ENCODE measurements at regions not wholly inside any gene's neighbourhood (a gene's known extent, or its start where the extent isn't known, plus 50 kb on each side); places are given as distances from the start of the nearest gene placed in this dataset.

GRCh38 chr5:157915638-157916037 lies 56.7 kb upstream of the CLINT1 start:
- no CpG with 5 or more reads among the region's 4 CpGs for WGBS (ENCODE audit: insufficient coverage, insufficient read length)

GRCh38 chr5:157914151-157914788 lies 55.3 kb upstream of the CLINT1 start:
- Histone ChIP-seq H3K4me1 (ENCODE audit: control insufficient read depth, insufficient read depth, low read length) (no peaks in the 10 kb centered on the region), H3K9me3 (ENCODE audit: control insufficient read depth, insufficient read depth, low read length) (no peaks in the 10 kb centered on the region), H3K27ac (ENCODE audit: low read length) (no peak overlapping the region), H3K4me3 (ENCODE audit: low read length) (no peak overlapping the region), H3K27me3 (ENCODE audit: control insufficient read depth, insufficient read depth, low read length) (no peaks in the 10 kb centered on the region), H3K36me3 (ENCODE audit: control insufficient read depth, insufficient read depth, low read length) (no peaks in the 10 kb centered on the region)
- WGBS (ENCODE audit: insufficient coverage, insufficient read length) = no CpG with 5 or more reads among the region's 7 CpGs
- DNase-seq (ENCODE audit: low read depth, low spot score) = no peak

More at GRCh38 chr5:157915638-157916037, 56.7 kb upstream of the CLINT1 start:
- Histone ChIP-seq H3K4me1 (ENCODE audit: control insufficient read depth, insufficient read depth, low read length) (no peaks in the 10 kb centered on the region), H3K9me3 (ENCODE audit: control insufficient read depth, insufficient read depth, low read length) (no peaks in the 10 kb centered on the region), H3K36me3 (ENCODE audit: control insufficient read depth, insufficient read depth, low read length) (no peaks in the 10 kb centered on the region), H3K27ac (ENCODE audit: low read length) (no peak overlapping the region), H3K27me3 (ENCODE audit: control insufficient read depth, insufficient read depth, low read length) (no peaks in the 10 kb centered on the region), H3K4me3 (ENCODE audit: low read length) (no peak overlapping the region)
- DNase-seq (ENCODE audit: low read depth, low spot score) = no peak

DNA sequence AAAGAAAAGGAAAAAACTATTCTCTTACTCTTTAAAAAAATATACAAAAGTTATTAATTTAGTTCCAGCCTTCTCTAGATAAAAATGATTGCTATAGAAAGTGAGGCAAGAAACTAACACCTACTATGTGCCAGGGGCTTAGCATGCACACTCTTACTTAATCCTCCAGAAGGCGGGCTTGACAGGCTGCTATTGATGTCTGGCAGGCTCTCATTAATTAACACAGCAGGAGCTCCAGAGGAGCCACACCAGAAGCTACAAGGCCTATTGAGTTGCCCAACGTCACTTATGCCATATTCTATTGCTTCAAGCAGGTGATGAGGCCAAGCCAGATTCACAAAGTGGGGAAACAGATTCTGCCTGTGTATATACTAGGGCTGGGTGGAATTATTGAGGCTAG lies 54.6 kb upstream of the CLINT1 start:
- Histone ChIP-seq H3K27me3 (ENCODE audit: control insufficient read depth, insufficient read depth, low read length) (no peaks in the 10 kb centered on the region), H3K4me1 (ENCODE audit: control insufficient read depth, insufficient read depth, low read length) (no peaks in the 10 kb centered on the region), H3K36me3 (ENCODE audit: control insufficient read depth, insufficient read depth, low read length) (no peaks in the 10 kb centered on the region), H3K9me3 (ENCODE audit: control insufficient read depth, insufficient read depth, low read length) (no peaks in the 10 kb centered on the region), H3K4me3 (ENCODE audit: low read length) (no peak overlapping the region), H3K27ac (ENCODE audit: low read length) (no peak overlapping the region)
- no peak for DNase-seq (ENCODE audit: low read depth, low spot score)
- no CpG with 5 or more reads among the region's 2 CpGs for WGBS (ENCODE audit: insufficient coverage, insufficient read length)

DNA sequence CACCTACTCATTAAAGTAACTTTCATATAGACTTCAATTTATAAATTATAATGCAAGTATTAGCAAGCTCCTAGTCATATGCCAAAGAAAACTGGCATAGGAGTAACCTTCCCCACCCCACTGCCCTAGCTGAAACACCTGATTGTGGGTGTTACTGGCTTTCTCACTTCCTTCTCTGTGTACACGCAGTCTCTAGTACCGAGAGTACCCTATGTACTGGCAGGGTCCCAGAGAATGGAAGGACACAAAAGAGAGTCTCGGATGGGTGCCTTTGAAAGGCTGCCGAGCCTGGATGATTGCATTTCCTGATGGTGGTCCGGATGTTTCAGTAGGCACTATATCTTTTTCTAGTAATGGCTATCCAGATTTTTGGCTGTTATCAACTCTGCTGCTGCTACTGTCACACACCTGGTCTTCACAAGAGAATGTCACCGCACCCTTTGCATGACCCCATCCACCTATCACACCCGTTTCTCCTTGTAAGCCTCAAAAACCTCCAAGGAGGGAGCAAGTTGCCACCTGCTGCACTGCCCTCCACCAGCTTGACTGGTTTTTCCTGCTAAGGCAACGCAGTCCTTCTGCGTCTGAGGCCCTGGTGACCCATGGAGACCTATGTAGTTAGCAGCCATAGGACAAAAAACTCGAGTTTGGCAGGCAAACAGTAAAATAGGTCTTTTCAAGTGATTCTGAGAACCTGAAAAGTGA lies 53.8 kb upstream of the CLINT1 start:
- no peak for DNase-seq (ENCODE audit: low read depth, low spot score)
- WGBS (ENCODE audit: insufficient coverage, insufficient read length) = no CpG with 5 or more reads among the region's 10 CpGs
- Histone ChIP-seq H3K9me3 (ENCODE audit: control insufficient read depth, insufficient read depth, low read length) (no peaks in the 10 kb centered on the region), H3K27me3 (ENCODE audit: control insufficient read depth, insufficient read depth, low read length) (no peaks in the 10 kb centered on the region), H3K4me3 (ENCODE audit: low read length) (no peak overlapping the region), H3K36me3 (ENCODE audit: control insufficient read depth, insufficient read depth, low read length) (no peaks in the 10 kb centered on the region), H3K4me1 (ENCODE audit: control insufficient read depth, insufficient read depth, low read length) (no peaks in the 10 kb centered on the region), H3K27ac (ENCODE audit: low read length) (no peak overlapping the region)

- Histone ChIP-seq H3K27ac (ENCODE audit: low read length) (no peak overlapping the region), H3K4me1 (ENCODE audit: control insufficient read depth, insufficient read depth, low read length) (no peaks in the 10 kb centered on the region), H3K4me3 (ENCODE audit: low read length) (no peak overlapping the region), H3K9me3 (ENCODE audit: control insufficient read depth, insufficient read depth, low read length) (no peaks in the 10 kb centered on the region), H3K36me3 (ENCODE audit: control insufficient read depth, insufficient read depth, low read length) (no peaks in the 10 kb centered on the region), H3K27me3 (ENCODE audit: control insufficient read depth, insufficient read depth, low read length) (no peaks in the 10 kb centered on the region)
- DNase-seq (ENCODE audit: low read depth, low spot score) = no peak
- WGBS (ENCODE audit: insufficient coverage, insufficient read length) = no CpG with 5 or more reads among the region's 12 CpGs
These were observed 52.6 kb upstream of the CLINT1 start for GRCh38 chr5:157911568-157911967.

Data from iPS DF 6.9 (cell line).